Retinal pigment epithelial cell (primary cell): ENCODE measurements at regions not wholly inside any gene's neighbourhood (a gene's known extent, or its start where the extent isn't known, plus 50 kb on each side); places are given as distances from the start of the nearest gene placed in this dataset.

Source experiments
- DNase-seq: peaks from one replicate; pipeline ENCODE4 v3.0.0-alpha.2; 2010; ENCODE audit warnings: low read depth
- H3K4me3 ChIP-seq: 2 replicates; pipeline ENCODE4 v1.5.1; 2011; ENCODE audit warnings: mild to moderate bottlenecking, low read length, control low read depth, moderate library complexity
- CTCF ChIP-seq: conservative IDR thresholded peaks from 2 replicates; pipeline ENCODE4 v1.5.1; 2011; ENCODE audit warnings: low read depth, low read length, control low read depth, inconsistent platforms

- TF ChIP-seq CTCF, result no peak
- no peak overlapping the region for H3K4me3 ChIP-seq
- DNase-seq, result no peak
Measured at GRCh38 chr2:120888851-120889250, 153.2 kb downstream of the GLI2 start.

GRCh38 chr2:120889936-120890335, 154.3 kb downstream of the GLI2 start:
- DNase-seq, result no peak
- H3K4me3 ChIP-seq, result no peak overlapping the region
- no peak for TF ChIP-seq CTCF

- no peak for DNase-seq
Measured at GRCh38 chr2:120890566-120891360, 155.1 kb downstream of the GLI2 start.

GRCh38 chr2:120892271-120892966, 156.8 kb downstream of the GLI2 start:
- TF ChIP-seq CTCF, result no peak
- H3K4me3 ChIP-seq, result no peak overlapping the region
- DNase-seq, result no peak

More at GRCh38 chr2:120890566-120891360, 155.1 kb downstream of the GLI2 start:
- no peak for TF ChIP-seq CTCF
- H3K4me3 ChIP-seq, result no peak overlapping the region

- no peak for TF ChIP-seq CTCF
- no peak overlapping the region for H3K4me3 ChIP-seq
- no peak for DNase-seq
Measured at GRCh38 chr2:120892967-120893667, 157.4 kb downstream of the GLI2 start.

GRCh38 chr2:120893811-120894584, 158.3 kb downstream of the GLI2 start:
- no peak for DNase-seq
- no peak for TF ChIP-seq CTCF
- no peak overlapping the region for H3K4me3 ChIP-seq
